ENCODE measurements at regions not wholly inside any gene's neighbourhood (a gene's known extent, or its start where the extent isn't known, plus 50 kb on each side); places are given as distances from the start of the nearest gene placed in this dataset.

DNA sequence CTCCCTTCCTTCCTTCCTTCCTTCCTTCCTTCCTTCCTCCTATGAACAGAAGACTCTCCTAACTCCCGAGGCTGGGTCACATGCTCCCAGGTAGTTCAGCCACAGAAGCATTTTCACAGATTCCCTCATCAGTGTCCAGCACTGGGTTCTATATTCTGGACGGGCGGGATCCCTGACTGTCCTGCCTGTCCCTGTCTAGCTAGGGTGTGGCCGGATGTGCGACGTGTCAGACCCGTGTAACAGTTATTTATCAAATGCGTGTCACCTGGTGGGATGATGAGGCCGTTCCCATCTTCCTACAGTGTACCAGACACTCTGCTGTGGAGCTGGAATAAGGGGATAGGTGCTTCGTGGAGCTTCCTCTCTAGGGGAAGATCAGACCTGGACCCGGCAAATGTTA is 901.0 kb downstream of the BRD1 start:
- TF ChIP-seq, protein P1, sequence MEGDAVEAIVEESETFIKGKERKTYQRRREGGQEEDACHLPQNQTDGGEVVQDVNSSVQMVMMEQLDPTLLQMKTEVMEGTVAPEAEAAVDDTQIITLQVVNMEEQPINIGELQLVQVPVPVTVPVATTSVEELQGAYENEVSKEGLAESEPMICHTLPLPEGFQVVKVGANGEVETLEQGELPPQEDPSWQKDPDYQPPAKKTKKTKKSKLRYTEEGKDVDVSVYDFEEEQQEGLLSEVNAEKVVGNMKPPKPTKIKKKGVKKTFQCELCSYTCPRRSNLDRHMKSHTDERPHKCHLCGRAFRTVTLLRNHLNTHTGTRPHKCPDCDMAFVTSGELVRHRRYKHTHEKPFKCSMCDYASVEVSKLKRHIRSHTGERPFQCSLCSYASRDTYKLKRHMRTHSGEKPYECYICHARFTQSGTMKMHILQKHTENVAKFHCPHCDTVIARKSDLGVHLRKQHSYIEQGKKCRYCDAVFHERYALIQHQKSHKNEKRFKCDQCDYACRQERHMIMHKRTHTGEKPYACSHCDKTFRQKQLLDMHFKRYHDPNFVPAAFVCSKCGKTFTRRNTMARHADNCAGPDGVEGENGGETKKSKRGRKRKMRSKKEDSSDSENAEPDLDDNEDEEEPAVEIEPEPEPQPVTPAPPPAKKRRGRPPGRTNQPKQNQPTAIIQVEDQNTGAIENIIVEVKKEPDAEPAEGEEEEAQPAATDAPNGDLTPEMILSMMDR (IDR thresholded peaks at IDR 0.05): no peak
- TF ChIP-seq POLR2AphosphoS5 (IDR thresholded peaks at IDR 0.05) (no peak), POLR2A (IDR thresholded peaks at IDR 0.05) (no peak), EP300 (IDR thresholded peaks at IDR 0.05) (no peak)
